ENCODE measurements at regions not wholly inside any gene's neighbourhood (a gene's known extent, or its start where the extent isn't known, plus 50 kb on each side); places are given as distances from the start of the nearest gene placed in this dataset.

- WGBS, 4 donors: 84 to 96% (median 93%) methylated on average over 3 of the region's 3 CpGs
- Histone ChIP-seq H3K9me3 (replicated peaks in 1 of 3) (no peaks in the 10 kb centered on the region), H3K4me3 (no peak overlapping the region), H3K27me3 (no peaks in the 10 kb centered on the region), H3K27ac (no peak overlapping the region), H3K36me3 (replicated peaks in 1 of 2) (no peaks in the 10 kb centered on the region), H3K4me1 (replicated peaks in 1 of 2) (no peaks in the 10 kb centered on the region)
- intact Hi-C loops (cut with DNase I): no loop called here
- TF ChIP-seq CTCF (IDR thresholded peaks at IDR 0.05) (no peak), POLR2A (IDR thresholded peaks at IDR 0.05) (no peak)
- no peak for DNase-seq
Measured at GRCh38 chr10:33803248-33803647, 468.8 kb upstream of the NRP1 start.

- Histone ChIP-seq H3K27me3 (no peaks in the 10 kb centered on the region), H3K4me1 (replicated peaks in 1 of 2) (no peaks in the 10 kb centered on the region), H3K4me3 (no peak overlapping the region), H3K27ac (no peak overlapping the region), H3K36me3 (replicated peaks in 1 of 2) (no peaks in the 10 kb centered on the region), H3K9me3 (replicated peaks in 1 of 3) (no peaks in the 10 kb centered on the region)
- WGBS, 4 donors: 91 to 93% (median 92%) methylated on average over 4 of the region's 4 CpGs
- intact Hi-C loops (cut with DNase I): no loop called here
- TF ChIP-seq POLR2A (IDR thresholded peaks at IDR 0.05) (no peak), CTCF (IDR thresholded peaks at IDR 0.05) (no peak)
- DNase-seq: no peak
Measured at GRCh38 chr10:33802566-33802965, 468.1 kb upstream of the NRP1 start.

GRCh38 chr10:33801705-33802104, 467.2 kb upstream of the NRP1 start:
- Histone ChIP-seq H3K36me3 (replicated peaks in 1 of 2) (no peaks in the 10 kb centered on the region), H3K27ac (no peak overlapping the region), H3K4me3 (no peak overlapping the region), H3K9me3 (replicated peaks in 1 of 3) (no peaks in the 10 kb centered on the region), H3K4me1 (replicated peaks in 1 of 2) (no peaks in the 10 kb centered on the region), H3K27me3 (no peaks in the 10 kb centered on the region)
- intact Hi-C loops (cut with DNase I): no loop called here
- TF ChIP-seq POLR2A (IDR thresholded peaks at IDR 0.05): no peak
- no peak for TF ChIP-seq CTCF (IDR thresholded peaks at IDR 0.05)
- 85 to 94% (median 92%) methylated on average over 1 to 2 of the region's 2 CpGs for WGBS, 4 donors
- DNase-seq: no peak

- no peaks in the 10 kb centered on the region for H3K4me1 ChIP-seq (replicated peaks in 1 of 2)
- intact Hi-C loops (cut with DNase I): no loop called here
- H3K27ac ChIP-seq: no peak overlapping the region
- H3K9me3 ChIP-seq (replicated peaks in 1 of 3): no peaks in the 10 kb centered on the region
- H3K27me3 ChIP-seq: no peaks in the 10 kb centered on the region
- TF ChIP-seq CTCF (IDR thresholded peaks at IDR 0.05) (no peak), POLR2A (IDR thresholded peaks at IDR 0.05) (no peak)
- no peak for DNase-seq
- no peak overlapping the region for H3K4me3 ChIP-seq
- H3K36me3 ChIP-seq (replicated peaks in 1 of 2): no peaks in the 10 kb centered on the region
Measured at GRCh38 chr10:33800986-33801385, 466.5 kb upstream of the NRP1 start.

Measured in adrenal gland (tissue), 9 donors.